A673 (cell line): ENCODE measurements at regions not wholly inside any gene's neighbourhood (a gene's known extent, or its start where the extent isn't known, plus 50 kb on each side); places are given as distances from the start of the nearest gene placed in this dataset.

Experiments used
- BruUV-seq: library from RNA; stranded (reverse); fragments of 400-500 nt; replicated peaks from 2 replicates; lab custom pipeline; 2021; lab: Mats Ljungman, UMichigan
- CTCF ChIA-PET: fragments of 300-600 bp; sonication (Branson Sonifier 250); formaldehyde crosslinking; loops from one replicate; lab custom pipeline; 2022; ENCODE audit warnings: antibody characterized with exemption; lab: Charles Lee
- POLR2A ChIA-PET: fragments of 300-600 bp; sonication (Branson Sonifier 250); formaldehyde crosslinking; loops from one replicate; lab custom pipeline; 2022; ENCODE audit warnings: antibody characterized with exemption; ENCODE audit not compliant: low non-redundant PET; lab: Charles Lee
- DNase-seq: peaks from one replicate; pipeline ENCODE4 v3.0.0-alpha.2; 2015; ENCODE audit warnings: low spot score
- H3K27ac ChIP-seq: fragments of 200-600 bp; sonication (generic); 2 replicates; pipeline ENCODE4 v1.5.1; 2016; ENCODE audit warnings: mixed run types, low read depth, mild to moderate bottlenecking, mixed read lengths, antibody characterized with exemption, low read length; ENCODE audit not compliant: poor library complexity, severe bottlenecking
- H3K27me3 ChIP-seq: fragments of 200-600 bp; sonication (generic); replicated peaks from 2 replicates; pipeline ENCODE4 v1.6.1; 2017; ENCODE audit warnings: mixed run types, low read depth, mild to moderate bottlenecking, mixed read lengths, antibody characterized with exemption, low read length; ENCODE audit not compliant: insufficient read depth, poor library complexity
- H3K36me3 ChIP-seq: fragments of 200-600 bp; sonication (generic); 2 replicates; pipeline ENCODE4 v1.6.1; 2016; ENCODE audit warnings: mixed run types, mild to moderate bottlenecking, mixed read lengths, antibody characterized with exemption, low read length; ENCODE audit not compliant: insufficient read depth, poor library complexity, severe bottlenecking
- H3K4me1 ChIP-seq: fragments of 200-600 bp; sonication (generic); 2 replicates; pipeline ENCODE4 v1.6.1; 2017; ENCODE audit warnings: mixed run types, mild to moderate bottlenecking, mixed read lengths, antibody characterized with exemption, low read length; ENCODE audit not compliant: insufficient read depth, poor library complexity, severe bottlenecking
- H3K4me3 ChIP-seq: fragments of 200-600 bp; sonication (generic); 2 replicates; pipeline ENCODE4 v1.5.1; 2016; ENCODE audit warnings: low read depth, mixed run types, mild to moderate bottlenecking, mixed read lengths, low read length; ENCODE audit not compliant: poor library complexity, severe bottlenecking
- H3K9me3 ChIP-seq: fragments of 200-600 bp; sonication (generic); 2 replicates; pipeline ENCODE4 v1.6.1; 2016; ENCODE audit warnings: mixed run types, low read depth, mild to moderate bottlenecking, mixed read lengths, antibody characterized with exemption, low read length; ENCODE audit not compliant: poor library complexity, severe bottlenecking
- EZH2 ChIP-seq: fragments of 200-600 bp; sonication (generic); IDR thresholded peaks from 2 replicates; pipeline ENCODE4 v1.6.1; 2017; ENCODE audit warnings: borderline replicate concordance, low read depth, mild to moderate bottlenecking, mixed read lengths, antibody characterized with exemption, low read length; ENCODE audit not compliant: poor library complexity, severe bottlenecking
- intact Hi-C: fragments of 100-400 bp; cut with micrococcal nuclease; formaldehyde crosslinking; loops from one replicate; pipeline ENCODE4 v1.10.0; 2022; ENCODE audit not compliant: unreplicated experiment
- TF ChIP-seq, protein P1 (sequence below): fragments of 300-800, 200-600 bp; sonication (generic); conservative IDR thresholded peaks from 2 replicates; pipeline ENCODE4 v1.5.1; 2017; ENCODE audit warnings: low read depth, mild to moderate bottlenecking, antibody characterized with exemption, low read length, moderate library complexity, mixed read lengths

DNA sequence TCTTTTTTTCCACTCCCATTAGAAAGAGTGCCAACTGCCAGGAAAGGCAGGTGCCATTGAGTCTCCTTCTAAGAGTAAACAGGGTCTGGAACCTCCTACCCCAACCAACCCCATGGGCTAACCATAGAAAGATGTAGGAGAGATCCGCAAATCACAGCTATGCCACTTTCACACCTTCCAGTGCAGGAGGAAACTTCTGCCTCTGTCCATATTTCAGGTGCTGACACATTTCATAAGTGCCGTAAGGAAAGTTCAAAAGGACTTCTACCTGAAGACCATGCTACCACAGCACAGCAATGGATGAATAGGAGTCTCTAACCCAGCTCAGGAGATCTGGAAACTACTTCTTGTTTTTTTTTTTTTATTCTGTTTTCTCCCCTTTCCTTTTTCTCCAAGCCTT, 145.8 kb downstream of the FBXO8 start:
- CTCF ChIA-PET = no interaction called here
- no peak overlapping the region for H3K4me3 ChIP-seq
- H3K27me3 ChIP-seq = no peaks in the 10 kb centered on the region
- H3K9me3 ChIP-seq = no peaks in the 10 kb centered on the region
- BruUV-seq = no TSS peak
- no peak overlapping the region for H3K27ac ChIP-seq
- intact Hi-C loops = no loop called here
- DNase-seq = no peak
- H3K4me1 ChIP-seq = peaks cover 40% of the 10 kb centered on the region
- H3K36me3 ChIP-seq = no peaks in the 10 kb centered on the region
- TF ChIP-seq EZH2 = no peak
- TF ChIP-seq, protein P1, sequence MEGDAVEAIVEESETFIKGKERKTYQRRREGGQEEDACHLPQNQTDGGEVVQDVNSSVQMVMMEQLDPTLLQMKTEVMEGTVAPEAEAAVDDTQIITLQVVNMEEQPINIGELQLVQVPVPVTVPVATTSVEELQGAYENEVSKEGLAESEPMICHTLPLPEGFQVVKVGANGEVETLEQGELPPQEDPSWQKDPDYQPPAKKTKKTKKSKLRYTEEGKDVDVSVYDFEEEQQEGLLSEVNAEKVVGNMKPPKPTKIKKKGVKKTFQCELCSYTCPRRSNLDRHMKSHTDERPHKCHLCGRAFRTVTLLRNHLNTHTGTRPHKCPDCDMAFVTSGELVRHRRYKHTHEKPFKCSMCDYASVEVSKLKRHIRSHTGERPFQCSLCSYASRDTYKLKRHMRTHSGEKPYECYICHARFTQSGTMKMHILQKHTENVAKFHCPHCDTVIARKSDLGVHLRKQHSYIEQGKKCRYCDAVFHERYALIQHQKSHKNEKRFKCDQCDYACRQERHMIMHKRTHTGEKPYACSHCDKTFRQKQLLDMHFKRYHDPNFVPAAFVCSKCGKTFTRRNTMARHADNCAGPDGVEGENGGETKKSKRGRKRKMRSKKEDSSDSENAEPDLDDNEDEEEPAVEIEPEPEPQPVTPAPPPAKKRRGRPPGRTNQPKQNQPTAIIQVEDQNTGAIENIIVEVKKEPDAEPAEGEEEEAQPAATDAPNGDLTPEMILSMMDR = no peak
- POLR2A ChIA-PET = no interaction called here

DNA sequence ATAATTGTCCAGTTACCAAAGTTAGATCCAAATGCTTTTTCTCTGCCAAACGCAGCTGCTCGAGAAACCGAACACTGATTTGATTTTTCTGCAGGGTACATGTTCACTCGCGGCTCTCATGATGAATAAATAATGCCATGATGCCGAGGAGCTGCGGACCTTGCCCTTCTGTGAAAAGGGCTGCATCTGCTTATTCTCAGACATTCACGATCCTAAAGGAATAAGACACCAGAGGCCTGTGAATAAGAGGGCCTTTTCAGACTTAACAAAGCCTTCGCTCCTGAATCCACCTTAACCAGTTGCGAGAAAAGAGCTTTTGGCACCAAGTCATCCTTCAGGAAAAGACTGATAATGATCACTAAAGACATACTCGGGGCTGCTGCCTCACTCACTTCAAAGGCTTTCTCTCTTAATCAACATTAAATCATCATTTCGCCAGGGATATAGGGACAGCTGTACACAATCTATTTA, 147.5 kb downstream of the FBXO8 start:
- Histone ChIP-seq H3K36me3 (no peaks in the 10 kb centered on the region), H3K4me1 (peaks cover 46% of the 10 kb centered on the region), H3K9me3 (no peaks in the 10 kb centered on the region), H3K27me3 (no peaks in the 10 kb centered on the region), H3K4me3 (peak overlapping the region; percentile 31), H3K27ac (peak overlapping the region; percentile 8)
- DNase-seq = peak; percentile 56
- BruUV-seq = no TSS peak
- CTCF ChIA-PET = no interaction called here
- POLR2A ChIA-PET = no interaction called here
- TF ChIP-seq, protein P1 = no peak
- no peak for TF ChIP-seq EZH2
- intact Hi-C loops = no loop called here

DNA sequence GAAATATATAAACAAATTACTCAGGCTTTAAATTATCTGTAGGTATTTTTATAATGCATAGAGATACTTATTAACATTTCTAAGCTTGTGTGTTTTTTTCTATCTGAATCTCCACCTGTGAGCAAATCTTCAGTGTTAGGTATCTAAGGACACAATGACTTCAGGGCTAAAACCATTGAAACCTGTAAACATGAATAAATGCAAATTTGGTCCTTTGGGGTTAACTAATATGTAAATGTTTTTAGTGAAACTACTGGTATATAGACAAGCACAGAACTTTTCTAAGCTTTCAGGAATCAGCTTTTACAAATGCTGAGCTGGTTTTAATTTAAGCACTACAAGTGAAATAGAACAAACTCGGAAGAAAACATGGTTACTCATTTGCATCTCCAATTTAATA, 147.9 kb downstream of the FBXO8 start:
- POLR2A ChIA-PET = no interaction called here
- H3K27ac ChIP-seq = peak overlapping the region; percentile 8
- intact Hi-C loops = no loop called here
- no peaks in the 10 kb centered on the region for H3K27me3 ChIP-seq
- no TSS peak for BruUV-seq
- H3K9me3 ChIP-seq = no peaks in the 10 kb centered on the region
- H3K4me1 ChIP-seq = peaks cover 46% of the 10 kb centered on the region
- DNase-seq = no peak
- H3K36me3 ChIP-seq = no peaks in the 10 kb centered on the region
- CTCF ChIA-PET = no interaction called here
- peak overlapping the region; percentile 31 for H3K4me3 ChIP-seq
- TF ChIP-seq, protein P1 = no peak
- no peak for TF ChIP-seq EZH2
